ENCODE measurements at regions not wholly inside any gene's neighbourhood (a gene's known extent, or its start where the extent isn't known, plus 50 kb on each side); places are given as distances from the start of the nearest gene placed in this dataset.

- 0 to 7% methylated on average over 1 of the region's 1 CpG for WGBS, 2 experiments (ENCODE audit: low coverage in 1 of 2, low lambda C conversion rate in 2 of 2, missing lambda C conversion rate in 2 of 2)
Observed at GRCh38 chr7:84510505-84510904, 315.9 kb upstream of the SEMA3A start.

GRCh38 chr7:84509522-84509921 is 314.9 kb upstream of the SEMA3A start:
- peaks cover 13% of the 10 kb centered on the region; the same call in 1 of the 2 replicates for H3F3A ChIP-seq (ENCODE audit: insufficient read depth)
- H3K4me2 ChIP-seq (ENCODE audit: unreplicated experiment) = no peak overlapping the region
- DNase-seq = no peak
- no peaks in the 10 kb centered on the region for H3K27me3 ChIP-seq (replicated peaks; ENCODE audit: insufficient read depth)
- H4K20me1 ChIP-seq (ENCODE audit: insufficient read depth) = no peaks in the 10 kb centered on the region
- TF ChIP-seq EZH2phosphoT487 (IDR thresholded peaks at IDR 0.05; ENCODE audit: insufficient read depth, low read depth) (no peak), EZH2 (IDR thresholded peaks at IDR 0.05; ENCODE audit: insufficient read depth, poor library complexity, severe bottlenecking) (no peak)
- H3K79me2 ChIP-seq (ENCODE audit: insufficient read depth) = no peaks in the 10 kb centered on the region
- H2AFZ ChIP-seq = 0 out of 2 replicates have a peak overlapping the region, but pooled peaks have one; percentile 24
- no peaks in the 10 kb centered on the region for H3K9me2 ChIP-seq (ENCODE audit: insufficient read depth)
- WGBS, 2 experiments (ENCODE audit: low coverage in 1 of 2, low lambda C conversion rate in 2 of 2, missing lambda C conversion rate in 2 of 2) = 96 to 100% methylated on average over 1 of the region's 1 CpG
- peaks cover 19% of the 10 kb centered on the region for H3K4me1 ChIP-seq (ENCODE audit: insufficient read depth)
- H3K27ac ChIP-seq = no peak overlapping the region
- in situ Hi-C loops (cut with MboI) = no loop called here
- H3K36me3 ChIP-seq (ENCODE audit: low read depth) = no peaks in the 10 kb centered on the region
- H3K9me3 ChIP-seq (ENCODE audit: low read depth) = no peaks in the 10 kb centered on the region
- H3K4me3 ChIP-seq = no peak overlapping the region
- H3K9ac ChIP-seq = no peak overlapping the region

More at GRCh38 chr7:84510505-84510904, 315.9 kb upstream of the SEMA3A start:
- Histone ChIP-seq H4K20me1 (ENCODE audit: insufficient read depth) (no peaks in the 10 kb centered on the region), H3F3A (ENCODE audit: insufficient read depth) (peaks cover 13% of the 10 kb centered on the region; the same call in 1 of the 2 replicates), H3K9me3 (ENCODE audit: low read depth) (no peaks in the 10 kb centered on the region), H3K9ac (no peak overlapping the region), H3K27ac (peak overlapping the region; percentile 19), H3K4me1 (ENCODE audit: insufficient read depth) (peaks cover 19% of the 10 kb centered on the region), H2AFZ (peak overlapping the region; percentile 24), H3K27me3 (replicated peaks; ENCODE audit: insufficient read depth) (no peaks in the 10 kb centered on the region), H3K9me2 (ENCODE audit: insufficient read depth) (no peaks in the 10 kb centered on the region), H3K4me2 (ENCODE audit: unreplicated experiment) (no peak overlapping the region), H3K36me3 (ENCODE audit: low read depth) (no peaks in the 10 kb centered on the region), H3K4me3 (no peak overlapping the region), H3K79me2 (ENCODE audit: insufficient read depth) (no peaks in the 10 kb centered on the region)
- no peak for TF ChIP-seq EZH2phosphoT487 (IDR thresholded peaks at IDR 0.05; ENCODE audit: insufficient read depth, low read depth)
- TF ChIP-seq EZH2 (IDR thresholded peaks at IDR 0.05; ENCODE audit: insufficient read depth, poor library complexity, severe bottlenecking) = no peak
- in situ Hi-C loops (cut with MboI) = no loop called here
- peak; percentile 60 for DNase-seq

- Histone ChIP-seq H3K27ac (no peak overlapping the region), H3K4me1 (ENCODE audit: insufficient read depth) (peaks cover 19% of the 10 kb centered on the region), H2AFZ (no peak overlapping the region), H3K4me3 (no peak overlapping the region), H3K4me2 (ENCODE audit: unreplicated experiment) (no peak overlapping the region), H3K27me3 (replicated peaks; ENCODE audit: insufficient read depth) (no peaks in the 10 kb centered on the region), H3K36me3 (ENCODE audit: low read depth) (no peaks in the 10 kb centered on the region), H3F3A (ENCODE audit: insufficient read depth) (peaks cover 13% of the 10 kb centered on the region; the same call in 1 of the 2 replicates), H3K9ac (no peak overlapping the region), H3K9me3 (ENCODE audit: low read depth) (no peaks in the 10 kb centered on the region), H3K9me2 (ENCODE audit: insufficient read depth) (no peaks in the 10 kb centered on the region), H4K20me1 (ENCODE audit: insufficient read depth) (no peaks in the 10 kb centered on the region), H3K79me2 (ENCODE audit: insufficient read depth) (no peaks in the 10 kb centered on the region)
- in situ Hi-C loops (cut with MboI) = no loop called here
- no peak for DNase-seq
- no peak for TF ChIP-seq EZH2 (IDR thresholded peaks at IDR 0.05; ENCODE audit: insufficient read depth, poor library complexity, severe bottlenecking)
- TF ChIP-seq EZH2phosphoT487 (IDR thresholded peaks at IDR 0.05; ENCODE audit: insufficient read depth, low read depth) = no peak
- WGBS, 2 experiments (ENCODE audit: low coverage in 1 of 2, low lambda C conversion rate in 2 of 2, missing lambda C conversion rate in 2 of 2) = 80 to 89% methylated on average over 4 of the region's 4 CpGs
Observed at GRCh38 chr7:84508606-84509005, 314.0 kb upstream of the SEMA3A start.

GRCh38 chr7:84507529-84507928 is 312.9 kb upstream of the SEMA3A start:
- Histone ChIP-seq H3K9me3 (ENCODE audit: low read depth) (no peaks in the 10 kb centered on the region), H2AFZ (no peak overlapping the region), H3K4me1 (ENCODE audit: insufficient read depth) (peaks cover 19% of the 10 kb centered on the region), H3K9ac (no peak overlapping the region), H3K36me3 (ENCODE audit: low read depth) (no peaks in the 10 kb centered on the region), H3K9me2 (ENCODE audit: insufficient read depth) (no peaks in the 10 kb centered on the region), H3K27me3 (replicated peaks; ENCODE audit: insufficient read depth) (no peaks in the 10 kb centered on the region), H3F3A (ENCODE audit: insufficient read depth) (peaks cover 13% of the 10 kb centered on the region; the same call in 1 of the 2 replicates), H3K4me2 (ENCODE audit: unreplicated experiment) (no peak overlapping the region), H4K20me1 (ENCODE audit: insufficient read depth) (no peaks in the 10 kb centered on the region), H3K4me3 (no peak overlapping the region), H3K79me2 (ENCODE audit: insufficient read depth) (no peaks in the 10 kb centered on the region), H3K27ac (no peak overlapping the region)
- DNase-seq = no peak
- in situ Hi-C loops (cut with MboI) = no loop called here
- WGBS, 2 experiments (ENCODE audit: low coverage in 1 of 2, low lambda C conversion rate in 2 of 2, missing lambda C conversion rate in 2 of 2) = 91 to 93% methylated on average over 5 of the region's 5 CpGs
- no peak for TF ChIP-seq EZH2 (IDR thresholded peaks at IDR 0.05; ENCODE audit: insufficient read depth, poor library complexity, severe bottlenecking)

GRCh38 chr7:84506151-84506550 is 311.6 kb upstream of the SEMA3A start:
- H3K9ac ChIP-seq = no peak overlapping the region
- H3K27me3 ChIP-seq (replicated peaks; ENCODE audit: insufficient read depth) = no peaks in the 10 kb centered on the region
- peak; percentile 20 for DNase-seq
- H3K4me1 ChIP-seq (ENCODE audit: insufficient read depth) = peaks cover 19% of the 10 kb centered on the region
- no peak overlapping the region for H3K4me2 ChIP-seq (ENCODE audit: unreplicated experiment)
- in situ Hi-C loops (cut with MboI) = no loop called here
- no peaks in the 10 kb centered on the region for H3K36me3 ChIP-seq (ENCODE audit: low read depth)
- H3K4me3 ChIP-seq = no peak overlapping the region
- TF ChIP-seq EZH2phosphoT487 (IDR thresholded peaks at IDR 0.05; ENCODE audit: insufficient read depth, low read depth) = no peak
- TF ChIP-seq EZH2 (IDR thresholded peaks at IDR 0.05; ENCODE audit: insufficient read depth, poor library complexity, severe bottlenecking) = no peak
- no peak overlapping the region for H2AFZ ChIP-seq
- no peaks in the 10 kb centered on the region for H4K20me1 ChIP-seq (ENCODE audit: insufficient read depth)
- peaks cover 13% of the 10 kb centered on the region; the same call in 1 of the 2 replicates for H3F3A ChIP-seq (ENCODE audit: insufficient read depth)
- 83 to 87% methylated on average over 1 of the region's 1 CpG for WGBS, 2 experiments (ENCODE audit: low coverage in 1 of 2, low lambda C conversion rate in 2 of 2, missing lambda C conversion rate in 2 of 2)
- no peaks in the 10 kb centered on the region for H3K79me2 ChIP-seq (ENCODE audit: insufficient read depth)
- H3K9me3 ChIP-seq (ENCODE audit: low read depth) = no peaks in the 10 kb centered on the region
- H3K27ac ChIP-seq = no peak overlapping the region
- no peaks in the 10 kb centered on the region for H3K9me2 ChIP-seq (ENCODE audit: insufficient read depth)

Data from GM23248 (cell line).